Tibial nerve (tissue), 4 donors: ENCODE measurements at regions not wholly inside any gene's neighbourhood (a gene's known extent, or its start where the extent isn't known, plus 50 kb on each side); places are given as distances from the start of the nearest gene placed in this dataset.
"Not testable (repeated sequence)": the region's sequence is repeated elsewhere in the genome, so short reads cannot be mapped to it uniquely, and the experiment has no call there.

Experiments used
- DNase-seq, 2 donors: peaks; one replicate each; pipeline ENCODE4 v3.0.0-alpha.2; 2019; ENCODE audit warnings: low spot score in 2 of 2
- H3K27ac ChIP-seq, 4 donors: fragments of 200-600 bp; sonication (generic) in 3 of 4; one replicate each; pipeline ENCODE4 v1.5.1; 2017 to 2019; ENCODE audit warnings: mild to moderate bottlenecking in 1 of 4
- H3K27me3 ChIP-seq, 2 donors: fragments of 200-600 bp; sonication (generic) in 1 of 2; one replicate each; pipeline versions ENCODE4 v1.5.1 to v1.6.0; 2017 to 2019
- H3K36me3 ChIP-seq, 3 donors: fragments of 200-600 bp; sonication (generic); one replicate each; pipeline ENCODE4 v1.5.1; 2018 to 2019
- H3K4me1 ChIP-seq, 4 donors: fragments of 200-600 bp; sonication (generic) in 3 of 4; one replicate each; pipeline ENCODE4 v1.5.1; 2017 to 2019
- H3K4me3 ChIP-seq, 4 donors: fragments of 200-600 bp; sonication (generic) in 3 of 4; one replicate each; pipeline ENCODE4 v1.5.1; 2017 to 2019; ENCODE audit warnings: mild to moderate bottlenecking in 1 of 4, moderate library complexity in 1 of 4
- H3K9me3 ChIP-seq, 4 donors: fragments of 200-600 bp; sonication (generic) in 3 of 4; one replicate each; pipeline ENCODE4 v1.5.1; 2017 to 2019
- CTCF ChIP-seq, 5 experiments: fragments of 200-600 bp in 3 of 5; fragments of 450-650 bp in 2 of 5; sonication (generic) in 3 of 5; IDR thresholded peaks; one replicate each; pipeline ENCODE4 v1.5.1; 2016 to 2019; ENCODE audit warnings: antibody characterized with exemption in 5 of 5, mild to moderate bottlenecking in 3 of 5, moderate library complexity in 2 of 5
- EP300 ChIP-seq, 2 donors: sonication (generic); formaldehyde crosslinking; IDR thresholded peaks; one replicate each; pipeline ENCODE4 v1.6.1; 2017; ENCODE audit warnings: antibody characterized with exemption in 2 of 2, mild to moderate bottlenecking in 1 of 2
- POLR2A ChIP-seq, 2 donors: fragments of 450-650 bp; IDR thresholded peaks; one replicate each; pipeline ENCODE4 v1.6.1; 2017; ENCODE audit warnings: antibody characterized with exemption in 2 of 2, mild to moderate bottlenecking in 2 of 2, moderate library complexity in 2 of 2
- WGBS, 2 donors: methylation state at CpG; one replicate each; pipeline ENCODE4 v1.1.5; 2018; 5-methylcytosine and 5-hydroxymethylcytosine counted together

- H3K27me3 ChIP-seq, result no peaks in the 10 kb centered on the region
- H3K4me1 ChIP-seq, result no peaks in the 10 kb centered on the region
- WGBS, 2 donors, result 59 to 69% methylated on average over 3 of the region's 3 CpGs
- no peaks in the 10 kb centered on the region for H3K9me3 ChIP-seq
- H3K27ac ChIP-seq, result no peak overlapping the region
- no peak for TF ChIP-seq EP300 (IDR thresholded peaks at IDR 0.05)
- no peak for TF ChIP-seq CTCF (IDR thresholded peaks at IDR 0.05)
- TF ChIP-seq POLR2A (IDR thresholded peaks at IDR 0.05), result no peak
- no peak overlapping the region for H3K4me3 ChIP-seq
- no peak for DNase-seq
- no peaks in the 10 kb centered on the region for H3K36me3 ChIP-seq
Observed at GRCh38 chr7:55308186-55308929, 56.8 kb upstream of the LANCL2 start.

- Histone ChIP-seq H3K4me3 (no peak overlapping the region), H3K4me1 (no peaks in the 10 kb centered on the region), H3K9me3 (no peaks in the 10 kb centered on the region), H3K27me3 (no peaks in the 10 kb centered on the region), H3K36me3 (no peaks in the 10 kb centered on the region), H3K27ac (no peak overlapping the region)
- WGBS, 2 donors, result 86 to 87% methylated on average over 17 of the region's 17 CpGs
- DNase-seq, result no peak
- no peak for TF ChIP-seq CTCF (IDR thresholded peaks at IDR 0.05)
- TF ChIP-seq POLR2A (IDR thresholded peaks at IDR 0.05), result no peak
- no peak for TF ChIP-seq EP300 (IDR thresholded peaks at IDR 0.05)
Observed at GRCh38 chr7:55309040-55309991, 55.8 kb upstream of the LANCL2 start.

GRCh38 chr7:55310287-55311025 is 54.7 kb upstream of the LANCL2 start:
- no peak for DNase-seq
- 72 to 79% methylated on average over 8 of the region's 8 CpGs for WGBS, 2 donors
- Histone ChIP-seq H3K4me1 (no peaks in the 10 kb centered on the region), H3K4me3 (no peak overlapping the region), H3K36me3 (no peaks in the 10 kb centered on the region), H3K9me3 (no peaks in the 10 kb centered on the region), H3K27ac (no peak overlapping the region), H3K27me3 (no peaks in the 10 kb centered on the region)
- TF ChIP-seq POLR2A (IDR thresholded peaks at IDR 0.05) (no peak), CTCF (IDR thresholded peaks at IDR 0.05) (no peak), EP300 (IDR thresholded peaks at IDR 0.05) (no peak)

GRCh38 chr7:55311892-55312291 is 53.2 kb upstream of the LANCL2 start:
- DNase-seq, result not testable (repeated sequence)
- 90% methylated on average over 16 of the region's 27 CpGs; no CpG with 5 or more reads in 1 of the 2 donors for WGBS, 2 donors

GRCh38 chr7:55313671-55314070 is 51.5 kb upstream of the LANCL2 start:
- H3K27me3 ChIP-seq, H3K9me3 ChIP-seq, H3K36me3 ChIP-seq, H3K4me3 ChIP-seq, H3K27ac ChIP-seq, DNase-seq, H3K4me1 ChIP-seq: not testable (repeated sequence)
- 78 to 83% methylated on average over 5 of the region's 5 CpGs for WGBS, 2 donors

More at GRCh38 chr7:55311892-55312291, 53.2 kb upstream of the LANCL2 start:
- not testable (repeated sequence) for H3K27me3 ChIP-seq, H3K36me3 ChIP-seq, H3K27ac ChIP-seq, H3K4me1 ChIP-seq, H3K4me3 ChIP-seq, H3K9me3 ChIP-seq
